Endothelial cell of umbilical vein (primary cell): ENCODE measurements at regions not wholly inside any gene's neighbourhood (a gene's known extent, or its start where the extent isn't known, plus 50 kb on each side); places are given as distances from the start of the nearest gene placed in this dataset.

Experiments used
- CTCF ChIP-seq, 2 donors: IDR thresholded peaks; 1 replicate in 1 of 2; 2 replicates in 1 of 2; pipeline ENCODE4 v1.5.1; 2011; ENCODE audit warnings: low read length in 2 of 2, mild to moderate bottlenecking in 2 of 2, moderate library complexity in 2 of 2, control low read depth in 1 of 2, inconsistent platforms in 1 of 2, low read depth in 1 of 2; ENCODE audit not compliant: insufficient read depth in 1 of 2; ENCODE audit errors: extremely low read depth in 1 of 2
- POLR2AphosphoS5 ChIP-seq: IDR thresholded peaks from 2 replicates; pipeline ENCODE4 v1.6.1; 2012; ENCODE audit warnings: low read depth, mild to moderate bottlenecking, control low read depth, low read length, moderate library complexity; ENCODE audit not compliant: insufficient read depth

- TF ChIP-seq CTCF (IDR thresholded peaks at IDR 0.05; ENCODE audit: extremely low read depth in 1 of 2, insufficient read depth in 1 of 2, low read depth in 1 of 2, low read length in 2 of 2), result no peak
- no peak for TF ChIP-seq POLR2AphosphoS5
These were observed 143.5 kb upstream of the TGFBR2 start for GRCh38 chr3:30462721-30463470.
